SK-N-SH (cell line): ENCODE measurements at regions not wholly inside any gene's neighbourhood (a gene's known extent, or its start where the extent isn't known, plus 50 kb on each side); places are given as distances from the start of the nearest gene placed in this dataset.
A peak's percentile ranks its signal among the peaks of the same experiment; 100 is the strongest.

Experiments used
- CTCF ChIA-PET: fragments of 300-600, 350-600 bp; formaldehyde crosslinking; extraction: SDS; loops from one replicate; lab custom pipeline; 2021; lab: Yijun Ruan, JAX
- POLR2A ChIA-PET: fragments of 350-600 bp; sonication (Branson Sonifier 250); formaldehyde crosslinking; extraction: SDS; loops from one replicate; lab custom pipeline; 2020; ENCODE audit warnings: antibody characterized with exemption, inconsistent platforms; lab: Yijun Ruan, JAX
- DNase-seq: peaks from one replicate; pipeline ENCODE4 v3.0.0; 2012
- H2AFZ ChIP-seq: fragments of 200-600 bp; sonication (generic); 2 replicates; pipeline ENCODE4 v1.8.1; 2016; ENCODE audit warnings: antibody characterized with exemption, mild to moderate bottlenecking, low read depth
- H3F3A ChIP-seq: fragments of 200-600 bp; sonication (generic); replicated peaks from 2 replicates; pipeline ENCODE3; 2016; ENCODE audit warnings: antibody characterized with exemption, mild to moderate bottlenecking; ENCODE audit not compliant: insufficient read depth
- H3K27ac ChIP-seq, 2 experiments: fragments of 200-500 bp in 1 of 2; fragments of 200-600 bp in 1 of 2; sonication (Bioruptor generic) in 1 of 2; sonication (generic), shearing (Covaris generic) in 1 of 2; 2 replicates each; pipeline versions ENCODE4 v1.5.1 to v1.6.1; 2014 to 2016; ENCODE audit warnings: low read depth in 2 of 2, inconsistent platforms in 1 of 2, low read length in 1 of 2, mild to moderate bottlenecking in 1 of 2, mixed read lengths in 1 of 2
- H3K27me3 ChIP-seq: fragments of 200-600 bp; sonication (generic), shearing (Covaris generic); 2 replicates; pipeline ENCODE4 v1.6.1; 2016; ENCODE audit warnings: mixed run types; ENCODE audit not compliant: insufficient read depth
- H3K36me3 ChIP-seq, 2 experiments: fragments of 200-500 bp in 1 of 2; fragments of 200-600 bp in 1 of 2; sonication (Bioruptor generic) in 1 of 2; sonication (generic) in 1 of 2; replicated peaks in 1 of 2; 2 replicates each; pipeline versions ENCODE3 to v1.5.1; 2014 to 2016; ENCODE audit warnings: low read length in 1 of 2, mild to moderate bottlenecking in 1 of 2; ENCODE audit not compliant: insufficient read depth in 2 of 2, control insufficient read depth in 1 of 2
- H3K4me1 ChIP-seq, 2 experiments: fragments of 200-500 bp in 1 of 2; fragments of 200-600 bp in 1 of 2; sonication (Bioruptor generic) in 1 of 2; sonication (generic), shearing (Covaris generic) in 1 of 2; 2 replicates each; pipeline versions ENCODE4 v1.5.1 to v1.6.1; 2014 to 2016; ENCODE audit warnings: low read depth in 1 of 2, low read length in 1 of 2, mixed run types in 1 of 2; ENCODE audit not compliant: insufficient read depth in 2 of 2, control insufficient read depth in 1 of 2
- H3K4me2 ChIP-seq: fragments of 200-600 bp; sonication (generic), shearing (Covaris generic); 2 replicates; pipeline ENCODE4 v1.6.1; 2017; ENCODE audit warnings: mixed run types
- H3K4me3 ChIP-seq, 2 experiments: fragments of 200-500 bp in 1 of 2; fragments of 200-600 bp in 1 of 2; sonication (Bioruptor generic) in 1 of 2; sonication (generic), shearing (Covaris generic) in 1 of 2; 2 replicates each; pipeline versions ENCODE4 v1.5.1 to v1.8.1; 2014 to 2016; ENCODE audit warnings: low read depth in 2 of 2, inconsistent platforms in 1 of 2, low read length in 1 of 2, mild to moderate bottlenecking in 1 of 2, mixed read lengths in 1 of 2, moderate library complexity in 1 of 2
- H3K79me2 ChIP-seq: fragments of 200-600 bp; sonication (generic); 2 replicates; pipeline ENCODE4 v1.8.1; 2017; ENCODE audit warnings: mild to moderate bottlenecking; ENCODE audit not compliant: insufficient read depth
- H3K9ac ChIP-seq: fragments of 200-600 bp; sonication (generic); 2 replicates; pipeline ENCODE4 v1.6.1; 2017; ENCODE audit warnings: mixed run types
- H3K9me2 ChIP-seq: fragments of 200-600 bp; sonication (generic); 2 replicates; pipeline ENCODE4 v1.6.1; 2017; ENCODE audit warnings: mixed run types
- H3K9me3 ChIP-seq: fragments of 200-600 bp; sonication (generic); 2 replicates; pipeline ENCODE4 v1.6.1; 2017; ENCODE audit warnings: mixed run types, mild to moderate bottlenecking, moderate library complexity
- H4K20me1 ChIP-seq: fragments of 200-600 bp; sonication (generic); 2 replicates; pipeline ENCODE4 v1.6.1; 2017; ENCODE audit warnings: mild to moderate bottlenecking, mixed run types; ENCODE audit not compliant: insufficient read depth
- CHD2 ChIP-seq: fragments of 150-350 bp; IDR thresholded peaks from 2 replicates; pipeline ENCODE4 v1.6.1; 2018; ENCODE audit warnings: low read length; ENCODE audit not compliant: partially characterized antibody
- EP300 ChIP-seq, 2 experiments: IDR thresholded peaks; 2 replicates each; pipeline versions ENCODE4 v1.4.0 to v1.6.1; 2012; ENCODE audit warnings: borderline replicate concordance in 1 of 2, low read depth in 1 of 2, low read length in 1 of 2
- EZH2phosphoT487 ChIP-seq: fragments of 200-600 bp; sonication (generic); IDR thresholded peaks from 2 replicates; pipeline ENCODE4 v1.6.1; 2017; ENCODE audit warnings: low read depth, mixed run types, mild to moderate bottlenecking, antibody characterized with exemption, moderate library complexity, borderline replicate concordance
- FOSL2 ChIP-seq: IDR thresholded peaks from 2 replicates; pipeline ENCODE4 v1.4.0; 2012; ENCODE audit warnings: low read depth, mild to moderate bottlenecking, moderate library complexity, borderline replicate concordance
- FOXJ3 ChIP-seq: sonication (generic); formaldehyde crosslinking; IDR thresholded peaks from 2 replicates; pipeline ENCODE4 v1.5.1; 2020; ENCODE audit warnings: mild to moderate bottlenecking, missing genetic modification reagents
- FOXM1 ChIP-seq: IDR thresholded peaks from 2 replicates; pipeline ENCODE4 v1.4.0; 2012; ENCODE audit warnings: low read depth, mild to moderate bottlenecking
- GABPA ChIP-seq: IDR thresholded peaks from 2 replicates; pipeline ENCODE4 v1.4.0; 2012; ENCODE audit warnings: low read depth, mild to moderate bottlenecking
- MEF2A ChIP-seq: IDR thresholded peaks from 2 replicates; pipeline ENCODE4 v1.4.0; 2012; ENCODE audit warnings: low read depth, borderline replicate concordance
- NRF1 ChIP-seq: IDR thresholded peaks from 2 replicates; pipeline ENCODE4 v1.6.1; 2012; ENCODE audit warnings: low read depth, mild to moderate bottlenecking, low read length
- RFX5 ChIP-seq: IDR thresholded peaks from 2 replicates; pipeline ENCODE4 v1.6.1; 2012; ENCODE audit warnings: mild to moderate bottlenecking, improper control_type of control experiment, low read length
- RXRA ChIP-seq: IDR thresholded peaks from 2 replicates; pipeline ENCODE4 v1.4.0; 2012; ENCODE audit warnings: low read depth, mild to moderate bottlenecking, borderline replicate concordance
- SIN3A ChIP-seq: IDR thresholded peaks from 2 replicates; pipeline ENCODE4 v1.6.1; 2012; ENCODE audit warnings: low read depth, mild to moderate bottlenecking, low read length, moderate library complexity, borderline replicate concordance
- TAF1 ChIP-seq: IDR thresholded peaks from 2 replicates; pipeline ENCODE4 v1.6.1; 2012; ENCODE audit warnings: low read depth, mild to moderate bottlenecking, low read length, moderate library complexity, borderline replicate concordance
- TEAD4 ChIP-seq: IDR thresholded peaks from 2 replicates; pipeline ENCODE4 v1.4.0; 2012; ENCODE audit warnings: mild to moderate bottlenecking, borderline replicate concordance; ENCODE audit not compliant: insufficient read depth
- YY1 ChIP-seq: IDR thresholded peaks from 2 replicates; pipeline ENCODE4 v1.4.0; 2012; ENCODE audit warnings: low read depth, mild to moderate bottlenecking
- WGBS: methylation state at CpG from one replicate; pipeline ENCODE4 v1.1.6; 2017; ENCODE audit warnings: low lambda C conversion rate; 5-methylcytosine and 5-hydroxymethylcytosine counted together
- TF ChIP-seq, protein P1 (sequence below): IDR thresholded peaks from 2 replicates; pipeline ENCODE4; 2012
- TF ChIP-seq, protein P2 (sequence below): fragments of 150-350 bp; IDR thresholded peaks from 2 replicates; pipeline ENCODE4 v1.6.1; 2016; ENCODE audit warnings: mild to moderate bottlenecking, low read depth, low read length
- TF ChIP-seq, protein P3 (sequence below): fragments of 200-600 bp; sonication (generic); IDR thresholded peaks from 2 replicates; pipeline ENCODE4 v1.6.1; 2017; ENCODE audit warnings: antibody characterized with exemption, mild to moderate bottlenecking, moderate library complexity
- TF ChIP-seq, protein P4 (sequence below): IDR thresholded peaks from 2 replicates; pipeline ENCODE4 v1.4.0; 2012; ENCODE audit warnings: low read depth

DNA sequence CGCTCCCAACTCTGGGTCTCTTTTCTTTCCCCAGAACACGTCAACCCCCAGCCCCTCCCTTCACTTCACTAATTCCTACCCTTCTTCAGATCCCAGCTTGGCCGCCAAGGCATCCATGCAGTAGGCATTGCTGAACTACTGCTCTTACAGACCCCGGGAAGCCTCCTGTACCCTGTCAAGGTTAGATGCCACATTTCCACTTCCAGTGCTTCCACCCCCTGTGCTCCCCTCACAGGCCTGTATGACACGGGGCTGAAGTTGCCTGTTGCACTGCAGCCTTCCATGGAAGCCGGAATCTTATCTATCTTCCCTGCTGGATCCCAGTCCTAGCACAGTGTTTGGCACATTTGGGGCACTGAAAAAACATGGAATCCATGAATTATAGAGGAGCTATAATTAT lies 99.0 kb upstream of the SOD1 start:
- Histone ChIP-seq H2AFZ (no peak overlapping the region), H3F3A (peaks cover 4% of the 10 kb centered on the region)

DNA sequence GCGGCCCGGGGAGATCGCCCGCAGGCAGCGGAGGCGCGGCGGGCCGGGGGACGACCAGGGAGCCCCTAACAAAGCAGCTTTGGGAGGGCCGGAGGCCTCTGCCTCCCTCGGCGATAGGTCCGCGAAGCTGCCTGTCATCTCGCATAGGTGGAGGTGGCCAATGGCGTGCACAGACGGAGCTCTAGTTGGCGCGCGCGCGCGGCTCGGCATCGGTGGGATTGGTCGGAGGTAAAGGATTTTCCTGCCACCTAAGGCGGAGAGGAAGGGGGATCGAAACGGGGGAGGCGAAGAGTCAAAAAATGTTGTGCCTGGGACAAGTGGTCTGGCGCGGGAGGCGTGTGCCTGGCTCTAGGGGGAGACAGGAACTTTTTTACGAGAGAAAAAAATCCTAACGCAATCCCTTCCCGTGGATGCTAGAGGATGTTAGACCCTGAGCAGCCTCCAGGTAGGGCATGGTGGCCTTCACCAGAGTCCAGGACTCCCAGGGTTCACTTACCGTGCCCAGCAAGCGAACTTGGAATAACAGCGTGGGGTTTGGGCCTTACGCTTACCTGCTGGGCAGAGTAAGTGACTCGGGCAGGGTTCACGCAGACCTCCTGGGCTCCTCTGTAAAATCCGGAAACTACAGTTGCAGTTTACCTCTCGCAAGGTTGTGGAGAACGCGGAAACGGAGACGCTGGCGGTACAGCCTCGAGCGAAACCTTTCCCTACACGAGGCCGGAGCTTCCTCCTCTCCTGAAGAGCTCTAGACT lies 99.9 kb upstream of the SOD1 start:
- Histone ChIP-seq H2AFZ (peak overlapping the region; percentile 93; the same call in 1 of the 2 replicates), H3K9me2 (no peaks in the 10 kb centered on the region), H3K79me2 (no peaks in the 10 kb centered on the region), H3K9me3 (no peaks in the 10 kb centered on the region), H3K27ac (peak overlapping the region in 1 of 2 experiments; percentile 75; a peak in 2 of 4 replicates), H3F3A (peaks cover 4% of the 10 kb centered on the region), H4K20me1 (no peaks in the 10 kb centered on the region), H3K4me1 (peaks cover 0 to 13% of the 10 kb centered on the region in 2 experiments; a peak in 1 of 4 replicates), H3K36me3 (no peaks in the 10 kb centered on the region), H3K9ac (peak overlapping the region; percentile 57; the same call in 1 of the 2 replicates), H3K4me2 (peak overlapping the region; percentile 88), H3K27me3 (peaks cover 15% of the 10 kb centered on the region), H3K4me3 (peak overlapping the region; percentile 83 to 89)
- WGBS: 11% methylated on average over 31 of the region's 54 CpGs
- no peak for TF ChIP-seq SIN3A
- no peak for TF ChIP-seq EP300 (IDR thresholded peaks at IDR 0.05; ENCODE audit: borderline replicate concordance in 1 of 2, low read depth in 1 of 2, low read length in 1 of 2)
- TF ChIP-seq, protein P1, sequence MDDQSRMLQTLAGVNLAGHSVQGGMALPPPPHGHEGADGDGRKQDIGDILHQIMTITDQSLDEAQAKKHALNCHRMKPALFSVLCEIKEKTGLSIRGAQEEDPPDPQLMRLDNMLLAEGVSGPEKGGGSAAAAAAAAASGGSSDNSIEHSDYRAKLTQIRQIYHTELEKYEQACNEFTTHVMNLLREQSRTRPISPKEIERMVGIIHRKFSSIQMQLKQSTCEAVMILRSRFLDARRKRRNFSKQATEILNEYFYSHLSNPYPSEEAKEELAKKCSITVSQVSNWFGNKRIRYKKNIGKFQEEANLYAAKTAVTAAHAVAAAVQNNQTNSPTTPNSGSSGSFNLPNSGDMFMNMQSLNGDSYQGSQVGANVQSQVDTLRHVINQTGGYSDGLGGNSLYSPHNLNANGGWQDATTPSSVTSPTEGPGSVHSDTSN: peak; percentile 96
- TF ChIP-seq FOXJ3 (CRISPR knock-in tag): no peak
- peak; percentile 53; the same call in 1 of the 2 replicates for TF ChIP-seq NRF1
- no peak for TF ChIP-seq EZH2phosphoT487
- no peak for TF ChIP-seq YY1
- TF ChIP-seq, protein P2, sequence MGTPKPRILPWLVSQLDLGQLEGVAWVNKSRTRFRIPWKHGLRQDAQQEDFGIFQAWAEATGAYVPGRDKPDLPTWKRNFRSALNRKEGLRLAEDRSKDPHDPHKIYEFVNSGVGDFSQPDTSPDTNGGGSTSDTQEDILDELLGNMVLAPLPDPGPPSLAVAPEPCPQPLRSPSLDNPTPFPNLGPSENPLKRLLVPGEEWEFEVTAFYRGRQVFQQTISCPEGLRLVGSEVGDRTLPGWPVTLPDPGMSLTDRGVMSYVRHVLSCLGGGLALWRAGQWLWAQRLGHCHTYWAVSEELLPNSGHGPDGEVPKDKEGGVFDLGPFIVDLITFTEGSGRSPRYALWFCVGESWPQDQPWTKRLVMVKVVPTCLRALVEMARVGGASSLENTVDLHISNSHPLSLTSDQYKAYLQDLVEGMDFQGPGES: peak; percentile 53
- TF ChIP-seq FOSL2: no peak
- peak; percentile 8 for TF ChIP-seq CHD2
- TF ChIP-seq GABPA: 0 out of 2 replicates have a peak, but pooled peaks have one; percentile 6
- TF ChIP-seq TEAD4: no peak
- TF ChIP-seq, protein P3, sequence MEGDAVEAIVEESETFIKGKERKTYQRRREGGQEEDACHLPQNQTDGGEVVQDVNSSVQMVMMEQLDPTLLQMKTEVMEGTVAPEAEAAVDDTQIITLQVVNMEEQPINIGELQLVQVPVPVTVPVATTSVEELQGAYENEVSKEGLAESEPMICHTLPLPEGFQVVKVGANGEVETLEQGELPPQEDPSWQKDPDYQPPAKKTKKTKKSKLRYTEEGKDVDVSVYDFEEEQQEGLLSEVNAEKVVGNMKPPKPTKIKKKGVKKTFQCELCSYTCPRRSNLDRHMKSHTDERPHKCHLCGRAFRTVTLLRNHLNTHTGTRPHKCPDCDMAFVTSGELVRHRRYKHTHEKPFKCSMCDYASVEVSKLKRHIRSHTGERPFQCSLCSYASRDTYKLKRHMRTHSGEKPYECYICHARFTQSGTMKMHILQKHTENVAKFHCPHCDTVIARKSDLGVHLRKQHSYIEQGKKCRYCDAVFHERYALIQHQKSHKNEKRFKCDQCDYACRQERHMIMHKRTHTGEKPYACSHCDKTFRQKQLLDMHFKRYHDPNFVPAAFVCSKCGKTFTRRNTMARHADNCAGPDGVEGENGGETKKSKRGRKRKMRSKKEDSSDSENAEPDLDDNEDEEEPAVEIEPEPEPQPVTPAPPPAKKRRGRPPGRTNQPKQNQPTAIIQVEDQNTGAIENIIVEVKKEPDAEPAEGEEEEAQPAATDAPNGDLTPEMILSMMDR: no peak
- TF ChIP-seq, protein P4, sequence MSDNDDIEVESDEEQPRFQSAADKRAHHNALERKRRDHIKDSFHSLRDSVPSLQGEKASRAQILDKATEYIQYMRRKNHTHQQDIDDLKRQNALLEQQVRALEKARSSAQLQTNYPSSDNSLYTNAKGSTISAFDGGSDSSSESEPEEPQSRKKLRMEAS: 0 out of 2 replicates have a peak, but pooled peaks have one; percentile 25
- no peak for TF ChIP-seq FOXM1
- no peak for TF ChIP-seq TAF1
- peak; percentile 40; the same call in 1 of the 2 replicates for TF ChIP-seq RFX5
- no peak for TF ChIP-seq RXRA
- ChIA-PET CTCF (interaction anchor here (0.7 to 5.4 kb wide), 27 partner anchors 12 to 457 kb away, joined by 3 to 39 read pairs (median 4); partner anchors contain the start of gene TIAM1), POLR2A (interaction anchor here (0.5 to 1.3 kb wide), 12 partner anchors 12 to 386 kb away, joined by 3 to 8 read pairs (median 3); no protein-coding TSS in a partner anchor)
- peak; percentile 96 for DNase-seq

More for the DNA sequence above, 99.0 kb upstream of the SOD1 start:
- Histone ChIP-seq H3K9me2 (no peaks in the 10 kb centered on the region), H3K36me3 (no peaks in the 10 kb centered on the region), H3K79me2 (no peaks in the 10 kb centered on the region), H3K27me3 (peaks cover 15% of the 10 kb centered on the region), H3K4me2 (no peak overlapping the region), H3K4me3 (peak overlapping the region in 1 of 2 experiments; percentile 83; a peak in 1 of 4 replicates), H4K20me1 (no peaks in the 10 kb centered on the region), H3K9me3 (no peaks in the 10 kb centered on the region), H3K27ac (no peak overlapping the region), H3K4me1 (peaks cover 0 to 13% of the 10 kb centered on the region in 2 experiments; a peak in 1 of 4 replicates), H3K9ac (no peak overlapping the region)
- no peak for TF ChIP-seq MEF2A
- TF ChIP-seq NRF1: no peak
- TF ChIP-seq SIN3A: no peak
- no peak for TF ChIP-seq TEAD4
- WGBS: 90% methylated on average over 6 of the region's 6 CpGs
- no peak for DNase-seq
- POLR2A ChIA-PET: no interaction called here
- CTCF ChIA-PET: interaction anchor here (1.0 to 5.4 kb wide), 6 partner anchors 11 to 380 kb away, joined by 3 to 39 read pairs (median 6); no protein-coding TSS in a partner anchor
